Activated T-cell treated with anti-CD3 and anti-CD28 coated beads for 1 hour (primary cell): ENCODE measurements at regions not wholly inside any gene's neighbourhood (a gene's known extent, or its start where the extent isn't known, plus 50 kb on each side); places are given as distances from the start of the nearest gene placed in this dataset.
A peak's percentile ranks its signal among the peaks of the same experiment; 100 is the strongest.
"Not testable (repeated sequence)": the region's sequence is repeated elsewhere in the genome, so short reads cannot be mapped to it uniquely, and the experiment has no call there.

Source experiments
- DNase-seq: peaks from one replicate; pipeline ENCODE4 v3.0.0-alpha.2; 2020; ENCODE audit warnings: low read depth

- not testable (repeated sequence) for DNase-seq
Observed at GRCh38 chr10:11403646-11404045, 207.8 kb downstream of the USP6NL start.

- DNase-seq = peak; percentile 35
Observed at GRCh38 chr10:11403116-11403515, 208.3 kb downstream of the USP6NL start.

GRCh38 chr10:11402392-11402791 lies 209.1 kb downstream of the USP6NL start:
- DNase-seq = no peak

GRCh38 chr10:11401264-11402235 lies 209.9 kb downstream of the USP6NL start:
- DNase-seq = no peak

- no peak for DNase-seq
Observed at GRCh38 chr10:11397980-11398580, 213.4 kb downstream of the USP6NL start.

GRCh38 chr10:11397077-11397965 lies 214.1 kb downstream of the USP6NL start:
- no peak for DNase-seq

GRCh38 chr10:11396311-11396955 lies 215.0 kb downstream of the USP6NL start:
- no peak for DNase-seq

GRCh38 chr10:11395581-11396310 lies 215.7 kb downstream of the USP6NL start:
- DNase-seq = no peak

- no peak for DNase-seq
Observed at GRCh38 chr10:11395161-11395560, 216.3 kb downstream of the USP6NL start.

- DNase-seq = no peak
Observed at GRCh38 chr10:11393858-11394257, 217.6 kb downstream of the USP6NL start.

GRCh38 chr10:11392776-11393175 lies 218.7 kb downstream of the USP6NL start:
- DNase-seq = no peak

GRCh38 chr10:11388996-11389395 lies 222.5 kb downstream of the USP6NL start:
- DNase-seq = no peak

GRCh38 chr10:11387551-11388222 lies 223.8 kb downstream of the USP6NL start:
- DNase-seq = no peak

GRCh38 chr10:11387044-11387443 lies 224.4 kb downstream of the USP6NL start:
- no peak for DNase-seq
